B cell (primary cell): ENCODE measurements at regions not wholly inside any gene's neighbourhood (a gene's known extent, or its start where the extent isn't known, plus 50 kb on each side); places are given as distances from the start of the nearest gene placed in this dataset.
"Not testable (repeated sequence)": the region's sequence is repeated elsewhere in the genome, so short reads cannot be mapped to it uniquely, and the experiment has no call there.

Experiments
- ATAC-seq: fragments of 200-7000 bp; cut with Tn5 transposase; one replicate; pipeline ENCODE4 v1.10.0; 2021; ENCODE audit warnings: low read depth, mild to moderate bottlenecking, moderate number of reproducible peaks, moderate library complexity
- CTCF ChIA-PET: fragments of 350-600 bp; sonication (Branson Sonifier 250); formaldehyde crosslinking; loops from one replicate; lab custom pipeline; 2021; ENCODE audit warnings: antibody characterized with exemption, inconsistent platforms; lab: Charles Lee
- POLR2A ChIA-PET: fragments of 350-600 bp; sonication (Branson Sonifier 250); formaldehyde crosslinking; loops from one replicate; lab custom pipeline; 2021; ENCODE audit warnings: antibody characterized with exemption; lab: Charles Lee
- DNase-seq: peaks from one replicate; pipeline ENCODE4 v3.0.0; 2013
- H2AFZ ChIP-seq: 2 replicates; pipeline ENCODE4 v1.6.1; 2012; ENCODE audit warnings: mild to moderate bottlenecking, low read depth, low read length; ENCODE audit not compliant: insufficient read depth, poor library complexity, severe bottlenecking
- H3K27ac ChIP-seq, 2 donors: 1 replicate in 1 of 2; 2 replicates in 1 of 2; pipeline ENCODE4 v1.5.1; 2012 to 2013; ENCODE audit warnings: low read length in 2 of 2, mild to moderate bottlenecking in 2 of 2, moderate library complexity in 1 of 2
- H3K27me3 ChIP-seq, 4 experiments: fragments of 200-600 bp in 1 of 4; sonication (generic) in 1 of 4; replicated peaks in 1 of 4; 1 replicate in 2 of 4; 2 replicates in 2 of 4; pipeline versions ENCODE4 v1.6.1 to v1.7.0; 2013 to 2016; ENCODE audit warnings: low read length in 3 of 4, mild to moderate bottlenecking in 2 of 4, mixed read lengths in 1 of 4, moderate library complexity in 1 of 4; ENCODE audit not compliant: insufficient read depth in 4 of 4, control insufficient read depth in 3 of 4; ENCODE audit errors: control extremely low read depth in 1 of 4
- H3K36me3 ChIP-seq, 2 experiments: replicated peaks in 1 of 2; 1 replicate in 1 of 2; 2 replicates in 1 of 2; pipeline versions ENCODE4 v1.6.1 to v1.7.1; 2013; ENCODE audit warnings: low read length in 1 of 2; ENCODE audit not compliant: insufficient read depth in 2 of 2, control insufficient read depth in 1 of 2; ENCODE audit errors: control extremely low read depth in 1 of 2, extremely low read depth in 1 of 2
- H3K4me1 ChIP-seq, 2 donors: fragments of 200-600 bp in 1 of 2; sonication (generic) in 1 of 2; 1 replicate in 1 of 2; 2 replicates in 1 of 2; pipeline versions ENCODE4 v1.5.1 to v1.6.1; 2013 to 2017; ENCODE audit warnings: low read length in 2 of 2; ENCODE audit not compliant: control insufficient read depth in 2 of 2, insufficient read depth in 2 of 2
- H3K4me2 ChIP-seq: replicated peaks from 2 replicates; pipeline ENCODE3; 2012; ENCODE audit warnings: mild to moderate bottlenecking, low read depth, low read length; ENCODE audit not compliant: poor library complexity, severe bottlenecking
- H3K4me3 ChIP-seq, 5 experiments: fragments of 200-600 bp in 1 of 5; sonication (generic) in 1 of 5; 1 replicate in 3 of 5; 2 replicates in 2 of 5; pipeline versions ENCODE4 v1.5.1 to v1.7.0; 2011 to 2016; ENCODE audit warnings: low read length in 4 of 5, mild to moderate bottlenecking in 4 of 5, low read depth in 2 of 5, control low read depth in 1 of 5, moderate library complexity in 1 of 5; ENCODE audit not compliant: insufficient read depth in 1 of 5; ENCODE audit errors: control extremely low read depth in 1 of 5, extremely low read depth in 1 of 5
- H3K79me2 ChIP-seq: fragments of 200-600 bp; sonication (generic); one replicate; pipeline ENCODE4 v1.6.0; 2016; ENCODE audit warnings: low read length; ENCODE audit not compliant: control insufficient read depth, insufficient read depth
- H3K9ac ChIP-seq: fragments of 200-600 bp; sonication (generic); 2 replicates; pipeline ENCODE4 v1.6.1; 2017; ENCODE audit warnings: mild to moderate bottlenecking, low read length, moderate library complexity
- H3K9me3 ChIP-seq, 3 donors: one replicate each; pipeline versions ENCODE4 v1.6.1 to v1.7.1; 2013; ENCODE audit warnings: low read length in 2 of 3; ENCODE audit not compliant: control insufficient read depth in 2 of 3, insufficient read depth in 1 of 3; ENCODE audit errors: control extremely low read depth in 1 of 3
- H4K20me1 ChIP-seq: 2 replicates; pipeline ENCODE4 v1.6.0; 2012; ENCODE audit warnings: mild to moderate bottlenecking, low read length; ENCODE audit not compliant: insufficient read depth, control insufficient read depth, poor library complexity, severe bottlenecking
- H3K27ac Mint-ChIP-seq: one replicate; pipeline ENCODE4 v1.8.0; 2021; ENCODE audit warnings: mixed read lengths
- H3K27me3 Mint-ChIP-seq: one replicate; pipeline ENCODE4 v1.8.0; 2021; ENCODE audit warnings: mixed read lengths
- H3K4me1 Mint-ChIP-seq: one replicate; pipeline ENCODE4 v1.8.0; 2021; ENCODE audit warnings: mixed read lengths
- H3K4me3 Mint-ChIP-seq: one replicate; pipeline ENCODE4 v1.8.0; 2021; ENCODE audit warnings: mixed read lengths
- H3K9me3 Mint-ChIP-seq: one replicate; pipeline ENCODE4 v1.8.0; 2022; ENCODE audit warnings: mixed read lengths; ENCODE audit not compliant: insufficient read depth
- EZH2 ChIP-seq: IDR thresholded peaks from 2 replicates; pipeline ENCODE4 v1.6.1; 2012; ENCODE audit warnings: borderline replicate concordance, low read depth, mild to moderate bottlenecking, moderate library complexity, low read length; ENCODE audit not compliant: insufficient read depth, poor library complexity, severe bottlenecking
- WGBS: methylation state at CpG from one replicate; pipeline ENCODE4 v1.1.5; 2013; ENCODE audit warnings: missing lambda C conversion rate; ENCODE audit not compliant: insufficient coverage; 5-methylcytosine and 5-hydroxymethylcytosine counted together
- intact Hi-C: fragments of 100-400 bp; cut with micrococcal nuclease; formaldehyde crosslinking; loops from one replicate; pipeline ENCODE4 v1.10.0; 2022
- TF ChIP-seq, protein P1 (sequence below): fragments of 200-600 bp; IDR thresholded peaks from one replicate; pipeline ENCODE4 v1.8.0; 2022; ENCODE audit warnings: antibody characterized with exemption, mild to moderate bottlenecking

DNA sequence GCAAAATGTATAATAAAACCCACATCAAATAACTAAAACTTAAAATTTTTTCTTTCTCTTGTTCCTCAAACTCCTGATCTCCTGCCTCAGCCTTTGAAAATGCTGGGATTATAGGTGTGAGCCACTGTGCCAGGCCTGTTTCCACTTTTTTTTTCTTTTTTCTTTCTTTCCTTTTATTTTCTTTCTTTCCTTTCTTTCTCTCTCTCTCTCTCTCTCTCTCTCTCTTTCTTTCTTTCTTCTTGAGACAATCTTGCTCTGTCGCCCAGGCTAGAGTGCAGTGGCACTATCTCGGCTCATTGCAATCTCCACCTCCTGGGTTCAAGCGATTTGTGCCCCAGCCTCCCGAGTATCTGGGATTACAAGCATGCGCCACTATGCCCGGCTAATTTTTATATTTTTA, 164.6 kb downstream of the OR2B2 start:
- intact Hi-C loops: no loop called here
- Histone ChIP-seq H3K4me3 (no peak overlapping the region), H3K27me3 (peaks cover 0 to 20% (median 8%) of the 10 kb centered on the region in 4 experiments), H3K36me3 (no peaks in the 10 kb centered on the region), H3K9ac (no peak overlapping the region), H3K4me2 (no peak overlapping the region), H3K79me2 (no peaks in the 10 kb centered on the region), H3K27ac (no peak overlapping the region), H3K9me3 (no peaks in the 10 kb centered on the region), H4K20me1 (no peaks in the 10 kb centered on the region), H3K4me1 (peaks cover 0 to 2% of the 10 kb centered on the region in 2 donors), H2AFZ (no peak overlapping the region)
- H3K27me3 Mint-ChIP-seq: peaks cover 25% of the 10 kb centered on the region
- H3K27ac Mint-ChIP-seq: no peak overlapping the region
- no peak for TF ChIP-seq EZH2
- TF ChIP-seq, protein P1, sequence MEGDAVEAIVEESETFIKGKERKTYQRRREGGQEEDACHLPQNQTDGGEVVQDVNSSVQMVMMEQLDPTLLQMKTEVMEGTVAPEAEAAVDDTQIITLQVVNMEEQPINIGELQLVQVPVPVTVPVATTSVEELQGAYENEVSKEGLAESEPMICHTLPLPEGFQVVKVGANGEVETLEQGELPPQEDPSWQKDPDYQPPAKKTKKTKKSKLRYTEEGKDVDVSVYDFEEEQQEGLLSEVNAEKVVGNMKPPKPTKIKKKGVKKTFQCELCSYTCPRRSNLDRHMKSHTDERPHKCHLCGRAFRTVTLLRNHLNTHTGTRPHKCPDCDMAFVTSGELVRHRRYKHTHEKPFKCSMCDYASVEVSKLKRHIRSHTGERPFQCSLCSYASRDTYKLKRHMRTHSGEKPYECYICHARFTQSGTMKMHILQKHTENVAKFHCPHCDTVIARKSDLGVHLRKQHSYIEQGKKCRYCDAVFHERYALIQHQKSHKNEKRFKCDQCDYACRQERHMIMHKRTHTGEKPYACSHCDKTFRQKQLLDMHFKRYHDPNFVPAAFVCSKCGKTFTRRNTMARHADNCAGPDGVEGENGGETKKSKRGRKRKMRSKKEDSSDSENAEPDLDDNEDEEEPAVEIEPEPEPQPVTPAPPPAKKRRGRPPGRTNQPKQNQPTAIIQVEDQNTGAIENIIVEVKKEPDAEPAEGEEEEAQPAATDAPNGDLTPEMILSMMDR: no peak
- ChIA-PET POLR2A (interaction anchor here (0.6 kb wide), 1 partner anchor 9 kb away, joined by 3 read pairs; no protein-coding TSS in a partner anchor), CTCF (no interaction called here)
- DNase-seq (no peak), ATAC-seq (no peak)
- no peak overlapping the region for H3K4me3 Mint-ChIP-seq
- peaks cover 4% of the 10 kb centered on the region for H3K4me1 Mint-ChIP-seq
- no peaks in the 10 kb centered on the region for H3K9me3 Mint-ChIP-seq
- WGBS: 100% methylated on average over 1 of the region's 6 CpGs

DNA sequence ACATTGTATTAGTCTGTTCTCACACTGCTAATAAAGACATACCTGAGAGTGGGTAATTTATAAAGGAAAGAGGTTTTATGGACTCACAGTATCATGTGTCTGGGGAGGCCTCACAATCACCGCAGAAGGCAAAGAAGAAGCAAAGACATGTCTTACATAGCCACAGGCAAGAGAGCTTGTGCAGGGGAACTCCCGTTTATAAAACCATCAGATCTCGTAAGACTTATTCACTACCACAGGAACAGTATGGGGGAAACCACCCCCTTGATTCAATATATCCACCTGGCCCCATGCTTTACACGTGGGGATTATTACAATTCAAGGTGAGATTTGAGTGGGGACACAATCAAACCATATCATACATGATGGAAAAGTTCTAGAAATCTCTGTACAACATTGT, 165.3 kb downstream of the OR2B2 start:
- H3K27ac Mint-ChIP-seq, H3K4me1 ChIP-seq, CTCF ChIA-PET, H3K79me2 ChIP-seq, H3K27ac ChIP-seq, H2AFZ ChIP-seq, H3K36me3 ChIP-seq, POLR2A ChIA-PET, H3K9me3 ChIP-seq, DNase-seq, H3K4me3 Mint-ChIP-seq, intact Hi-C loops, H4K20me1 ChIP-seq, ATAC-seq, H3K9me3 Mint-ChIP-seq, H3K4me2 ChIP-seq, H3K4me1 Mint-ChIP-seq, H3K9ac ChIP-seq, H3K4me3 ChIP-seq: not testable (repeated sequence)
- H3K27me3 Mint-ChIP-seq: peaks cover 25% of the 10 kb centered on the region
- WGBS: 80% methylated on average over 1 of the region's 4 CpGs
- peaks cover 0 to 21% (median 8%) of the 10 kb centered on the region in 4 experiments for H3K27me3 ChIP-seq
